HCT116 (cell line): ENCODE measurements at regions not wholly inside any gene's neighbourhood (a gene's known extent, or its start where the extent isn't known, plus 50 kb on each side); places are given as distances from the start of the nearest gene placed in this dataset.

Source experiments
- ATAC-seq: fragments of 200-7000 bp; cut with Tn5 transposase; 2 replicates; pipeline ENCODE4 v1.9.1; 2020; ENCODE audit warnings: mild to moderate bottlenecking, moderate library complexity
- BruUV-seq: library from RNA; stranded (reverse); fragments of 400-500 nt; replicated peaks from 2 replicates; lab custom pipeline; 2021; lab: Mats Ljungman, UMichigan
- CTCF ChIA-PET: fragments of 300-600 bp; sonication (Branson Sonifier 250); formaldehyde crosslinking; loops from one replicate; lab custom pipeline; 2021; ENCODE audit warnings: antibody characterized with exemption; lab: Charles Lee
- POLR2A ChIA-PET: fragments of 300-600, 350-600 bp; sonication (Branson Sonifier 250); formaldehyde crosslinking; loops from one replicate; lab custom pipeline; 2021; ENCODE audit warnings: antibody characterized with exemption; lab: Charles Lee
- RAD21 ChIA-PET, 2 experiments: fragments of 300-600 bp; sonication (Branson Sonifier 250); formaldehyde crosslinking; loops; one replicate each; lab custom pipeline; 2023; ENCODE audit warnings: low total read pairs in 2 of 2; ENCODE audit not compliant: uncharacterized antibody in 2 of 2, unreplicated experiment in 2 of 2, low non-redundant PET in 1 of 2; lab: Charles Lee
- DNase-seq: peaks from one replicate; pipeline ENCODE4 v3.0.0-alpha.2; 2010; ENCODE audit warnings: low read depth, low spot score
- H2AFZ ChIP-seq: fragments of 200-600 bp; shearing (Covaris generic), sonication (generic); 2 replicates; pipeline ENCODE4 v1.6.1; 2017; ENCODE audit warnings: low read depth, mixed run types, mixed read lengths, antibody characterized with exemption, low read length; ENCODE audit not compliant: poor library complexity, severe bottlenecking
- H3K27ac ChIP-seq: 2 replicates; pipeline ENCODE4 v1.5.1; 2012; ENCODE audit warnings: low read depth, low read length
- H3K27me3 ChIP-seq: fragments of 200-600 bp; sonication (generic); 2 replicates; pipeline ENCODE4 v1.6.1; 2016; ENCODE audit warnings: mixed run types, low read length, mixed read lengths; ENCODE audit not compliant: insufficient read depth
- H3K36me3 ChIP-seq, 2 experiments: fragments of 200-500 bp in 1 of 2; fragments of 200-600 bp in 1 of 2; sonication (Bioruptor generic) in 1 of 2; sonication (generic) in 1 of 2; 2 replicates each; pipeline versions ENCODE4 v1.5.1 to v1.6.1; 2014 to 2016; ENCODE audit warnings: low read length in 2 of 2, inconsistent platforms in 1 of 2, mixed read lengths in 1 of 2, mixed run types in 1 of 2; ENCODE audit not compliant: insufficient read depth in 2 of 2, control insufficient read depth in 1 of 2
- H3K4me1 ChIP-seq, 2 experiments: fragments of 200-600 bp in 1 of 2; sonication (generic) in 1 of 2; 2 replicates each; pipeline versions ENCODE4 v1.5.1 to v1.6.1; 2012 to 2017; ENCODE audit warnings: low read length in 2 of 2, inconsistent platforms in 1 of 2, mild to moderate bottlenecking in 1 of 2, mixed read lengths in 1 of 2, mixed run types in 1 of 2, moderate library complexity in 1 of 2; ENCODE audit not compliant: insufficient read depth in 2 of 2, control insufficient read depth in 1 of 2
- H3K4me2 ChIP-seq: fragments of 200-600 bp; sonication (generic); 2 replicates; pipeline ENCODE4 v1.6.1; 2017; ENCODE audit warnings: mixed run types, low read length, mixed read lengths
- H3K4me3 ChIP-seq, 2 experiments: fragments of 200-600 bp in 1 of 2; sonication (generic) in 1 of 2; replicated peaks in 1 of 2; 2 replicates each; pipeline ENCODE4 v1.5.1; 2011 to 2016; ENCODE audit warnings: low read length in 2 of 2, control low read depth in 1 of 2, low read depth in 1 of 2, mild to moderate bottlenecking in 1 of 2, mixed read lengths in 1 of 2, mixed run types in 1 of 2
- H3K79me2 ChIP-seq: fragments of 200-600 bp; sonication (generic); 2 replicates; pipeline ENCODE4 v1.6.1; 2017; ENCODE audit warnings: mild to moderate bottlenecking, mixed run types, low read length, moderate library complexity, mixed read lengths; ENCODE audit not compliant: insufficient read depth
- H3K9ac ChIP-seq: fragments of 200-600 bp; sonication (generic); 2 replicates; pipeline ENCODE4 v1.6.1; 2016; ENCODE audit warnings: low read length, mixed read lengths
- H3K9me2 ChIP-seq: fragments of 200-600 bp; sonication (generic), shearing (Covaris generic); 2 replicates; pipeline ENCODE4 v1.6.1; 2017; ENCODE audit warnings: mixed run types, mild to moderate bottlenecking, moderate library complexity; ENCODE audit not compliant: insufficient read depth
- H3K9me3 ChIP-seq, 2 experiments: fragments of 200-500 bp in 1 of 2; fragments of 200-600 bp in 1 of 2; sonication (Bioruptor generic) in 1 of 2; sonication (generic) in 1 of 2; 2 replicates each; pipeline ENCODE4 v1.6.1; 2014 to 2017; ENCODE audit warnings: low read length in 2 of 2, mixed read lengths in 2 of 2, inconsistent platforms in 1 of 2, low read depth in 1 of 2, mild to moderate bottlenecking in 1 of 2, mixed run types in 1 of 2, moderate library complexity in 1 of 2; ENCODE audit not compliant: control insufficient read depth in 1 of 2, insufficient read depth in 1 of 2
- H4K20me1 ChIP-seq: fragments of 200-600 bp; sonication (generic), shearing (Covaris generic); 2 replicates; pipeline ENCODE4 v1.6.1; 2017; ENCODE audit warnings: mixed run types, mild to moderate bottlenecking, moderate library complexity; ENCODE audit not compliant: insufficient read depth
- CBX3 ChIP-seq: IDR thresholded peaks from 2 replicates; pipeline ENCODE4 v1.6.1; 2012; ENCODE audit warnings: low read depth
- EGR1 ChIP-seq: IDR thresholded peaks from 2 replicates; pipeline ENCODE4 v1.6.1; 2012; ENCODE audit warnings: low read depth
- EZH2phosphoT487 ChIP-seq: fragments of 200-600 bp; IDR thresholded peaks from 2 replicates; pipeline ENCODE4 v1.6.1; 2018; ENCODE audit warnings: antibody characterized with exemption, borderline replicate concordance
- FOSL1 ChIP-seq: IDR thresholded peaks from 2 replicates; pipeline ENCODE4 v1.6.1; 2012; ENCODE audit warnings: low read depth
- JUND ChIP-seq: IDR thresholded peaks from 2 replicates; pipeline ENCODE4 v1.6.1; 2012
- POLR2A ChIP-seq: IDR thresholded peaks from 2 replicates; pipeline ENCODE4 v1.7.0; 2011; ENCODE audit warnings: borderline replicate concordance; ENCODE audit not compliant: insufficient read depth, insufficient read length; ENCODE audit errors: extremely low read depth
- POLR2AphosphoS5 ChIP-seq: IDR thresholded peaks from 2 replicates; pipeline ENCODE4 v1.6.1; 2011; ENCODE audit warnings: mild to moderate bottlenecking, low read depth, low read length, moderate library complexity
- RAD21 ChIP-seq: IDR thresholded peaks from 2 replicates; pipeline ENCODE4 v1.6.1; 2012; ENCODE audit warnings: low read depth, mild to moderate bottlenecking
- SIN3A ChIP-seq: IDR thresholded peaks from 2 replicates; pipeline ENCODE4 v1.6.1; 2012; ENCODE audit warnings: low read depth
- SP1 ChIP-seq: IDR thresholded peaks from 2 replicates; pipeline ENCODE4 v1.6.1; 2012; ENCODE audit warnings: low read depth
- ZFX ChIP-seq: fragments of 450-650 bp; IDR thresholded peaks from 2 replicates; pipeline ENCODE4 v1.6.1; 2017
- intact Hi-C: fragments of 100-400 bp; cut with micrococcal nuclease; formaldehyde crosslinking; loops from 2 replicates; pipeline ENCODE4 v1.10.0; 2022
- TF ChIP-seq, protein P1 (sequence below), 3 experiments: fragments of 200-600 bp in 1 of 3; sonication (generic) in 1 of 3; IDR thresholded peaks in 2 of 3; conservative IDR thresholded peaks in 1 of 3; 2 replicates each; pipeline ENCODE4 v1.5.1; 2012 to 2017; ENCODE audit warnings: low read depth in 2 of 3, low read length in 2 of 3, antibody characterized with exemption in 1 of 3, borderline replicate concordance in 1 of 3, control low read depth in 1 of 3, mild to moderate bottlenecking in 1 of 3, mixed read lengths in 1 of 3, mixed run types in 1 of 3, moderate library complexity in 1 of 3; ENCODE audit not compliant: insufficient read depth in 1 of 3
- TF ChIP-seq, protein P2 (sequence below): IDR thresholded peaks from 2 replicates; pipeline ENCODE4 v1.6.1; 2012; ENCODE audit warnings: low read depth
- TF ChIP-seq, protein P3 (sequence below): IDR thresholded peaks from 2 replicates; pipeline ENCODE4 v1.6.1; 2012
- TF ChIP-seq, protein P4 (sequence below): IDR thresholded peaks from 2 replicates; pipeline ENCODE4 v1.6.1; 2012

DNA sequence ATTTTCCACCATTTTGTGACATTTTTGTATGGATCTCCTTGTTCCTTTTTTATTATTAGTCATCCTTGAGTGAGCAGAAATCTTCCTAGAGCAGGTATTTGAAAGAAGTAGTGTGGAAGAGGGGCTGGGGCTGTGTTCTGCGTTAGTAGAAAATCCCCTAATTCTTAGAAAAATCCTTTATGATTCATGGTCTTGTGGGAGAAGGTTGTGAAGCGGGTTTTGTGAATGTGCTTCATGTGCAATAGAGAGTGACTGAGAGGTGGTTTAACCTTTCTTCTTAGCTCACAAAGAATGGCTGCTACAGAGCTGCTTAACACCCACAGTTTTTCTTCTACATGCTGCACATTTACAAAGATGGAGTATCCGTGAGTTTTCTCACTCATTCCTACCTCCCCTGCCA is 220.5 kb downstream of the IDS start:
- no peaks in the 10 kb centered on the region for H3K79me2 ChIP-seq
- no peaks in the 10 kb centered on the region for H3K4me1 ChIP-seq
- H3K4me2 ChIP-seq: no peak overlapping the region
- H3K36me3 ChIP-seq: no peaks in the 10 kb centered on the region
- H3K9me3 ChIP-seq: no peaks in the 10 kb centered on the region
- ChIA-PET RAD21 (no interaction called here), POLR2A (no interaction called here), CTCF (no interaction called here)
- H3K27me3 ChIP-seq: no peaks in the 10 kb centered on the region
- intact Hi-C loops: no loop called here
- H3K9me2 ChIP-seq: no peaks in the 10 kb centered on the region
- BruUV-seq: no TSS peak
- H3K27ac ChIP-seq: no peak overlapping the region
- DNase-seq: no peak
- no peak overlapping the region for H3K9ac ChIP-seq
- H4K20me1 ChIP-seq: no peaks in the 10 kb centered on the region
- H2AFZ ChIP-seq: no peak overlapping the region
- TF ChIP-seq, protein P1, sequence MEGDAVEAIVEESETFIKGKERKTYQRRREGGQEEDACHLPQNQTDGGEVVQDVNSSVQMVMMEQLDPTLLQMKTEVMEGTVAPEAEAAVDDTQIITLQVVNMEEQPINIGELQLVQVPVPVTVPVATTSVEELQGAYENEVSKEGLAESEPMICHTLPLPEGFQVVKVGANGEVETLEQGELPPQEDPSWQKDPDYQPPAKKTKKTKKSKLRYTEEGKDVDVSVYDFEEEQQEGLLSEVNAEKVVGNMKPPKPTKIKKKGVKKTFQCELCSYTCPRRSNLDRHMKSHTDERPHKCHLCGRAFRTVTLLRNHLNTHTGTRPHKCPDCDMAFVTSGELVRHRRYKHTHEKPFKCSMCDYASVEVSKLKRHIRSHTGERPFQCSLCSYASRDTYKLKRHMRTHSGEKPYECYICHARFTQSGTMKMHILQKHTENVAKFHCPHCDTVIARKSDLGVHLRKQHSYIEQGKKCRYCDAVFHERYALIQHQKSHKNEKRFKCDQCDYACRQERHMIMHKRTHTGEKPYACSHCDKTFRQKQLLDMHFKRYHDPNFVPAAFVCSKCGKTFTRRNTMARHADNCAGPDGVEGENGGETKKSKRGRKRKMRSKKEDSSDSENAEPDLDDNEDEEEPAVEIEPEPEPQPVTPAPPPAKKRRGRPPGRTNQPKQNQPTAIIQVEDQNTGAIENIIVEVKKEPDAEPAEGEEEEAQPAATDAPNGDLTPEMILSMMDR (IDR thresholded peaks at IDR 0.05 in 2 of 3, conservative IDR thresholded peaks at IDR 0.05 in 1 of 3; ENCODE audit: borderline replicate concordance in 1 of 3, insufficient read depth in 1 of 3, low read depth in 2 of 3, low read length in 2 of 3): no peak
- no peak for TF ChIP-seq JUND
- TF ChIP-seq ZFX: no peak
- no peak for TF ChIP-seq SIN3A
- no peak for TF ChIP-seq EZH2phosphoT487
- no peak for TF ChIP-seq EGR1
- TF ChIP-seq RAD21: no peak
- TF ChIP-seq POLR2A: no peak
- TF ChIP-seq, protein P2, sequence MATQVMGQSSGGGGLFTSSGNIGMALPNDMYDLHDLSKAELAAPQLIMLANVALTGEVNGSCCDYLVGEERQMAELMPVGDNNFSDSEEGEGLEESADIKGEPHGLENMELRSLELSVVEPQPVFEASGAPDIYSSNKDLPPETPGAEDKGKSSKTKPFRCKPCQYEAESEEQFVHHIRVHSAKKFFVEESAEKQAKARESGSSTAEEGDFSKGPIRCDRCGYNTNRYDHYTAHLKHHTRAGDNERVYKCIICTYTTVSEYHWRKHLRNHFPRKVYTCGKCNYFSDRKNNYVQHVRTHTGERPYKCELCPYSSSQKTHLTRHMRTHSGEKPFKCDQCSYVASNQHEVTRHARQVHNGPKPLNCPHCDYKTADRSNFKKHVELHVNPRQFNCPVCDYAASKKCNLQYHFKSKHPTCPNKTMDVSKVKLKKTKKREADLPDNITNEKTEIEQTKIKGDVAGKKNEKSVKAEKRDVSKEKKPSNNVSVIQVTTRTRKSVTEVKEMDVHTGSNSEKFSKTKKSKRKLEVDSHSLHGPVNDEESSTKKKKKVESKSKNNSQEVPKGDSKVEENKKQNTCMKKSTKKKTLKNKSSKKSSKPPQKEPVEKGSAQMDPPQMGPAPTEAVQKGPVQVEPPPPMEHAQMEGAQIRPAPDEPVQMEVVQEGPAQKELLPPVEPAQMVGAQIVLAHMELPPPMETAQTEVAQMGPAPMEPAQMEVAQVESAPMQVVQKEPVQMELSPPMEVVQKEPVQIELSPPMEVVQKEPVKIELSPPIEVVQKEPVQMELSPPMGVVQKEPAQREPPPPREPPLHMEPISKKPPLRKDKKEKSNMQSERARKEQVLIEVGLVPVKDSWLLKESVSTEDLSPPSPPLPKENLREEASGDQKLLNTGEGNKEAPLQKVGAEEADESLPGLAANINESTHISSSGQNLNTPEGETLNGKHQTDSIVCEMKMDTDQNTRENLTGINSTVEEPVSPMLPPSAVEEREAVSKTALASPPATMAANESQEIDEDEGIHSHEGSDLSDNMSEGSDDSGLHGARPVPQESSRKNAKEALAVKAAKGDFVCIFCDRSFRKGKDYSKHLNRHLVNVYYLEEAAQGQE: no peak
- TF ChIP-seq CBX3: no peak
- no peak for TF ChIP-seq FOSL1
- TF ChIP-seq, protein P3, sequence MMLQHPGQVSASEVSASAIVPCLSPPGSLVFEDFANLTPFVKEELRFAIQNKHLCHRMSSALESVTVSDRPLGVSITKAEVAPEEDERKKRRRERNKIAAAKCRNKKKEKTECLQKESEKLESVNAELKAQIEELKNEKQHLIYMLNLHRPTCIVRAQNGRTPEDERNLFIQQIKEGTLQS: no peak
- TF ChIP-seq, protein P4, sequence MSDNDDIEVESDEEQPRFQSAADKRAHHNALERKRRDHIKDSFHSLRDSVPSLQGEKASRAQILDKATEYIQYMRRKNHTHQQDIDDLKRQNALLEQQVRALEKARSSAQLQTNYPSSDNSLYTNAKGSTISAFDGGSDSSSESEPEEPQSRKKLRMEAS: no peak
- TF ChIP-seq POLR2AphosphoS5: no peak
- TF ChIP-seq SP1: no peak
- TF ChIP-seq, all 23 proteins: peak for 0
- ATAC-seq: no peak
- H3K4me3 ChIP-seq: no peak overlapping the region
